ENCODE measurements at regions not wholly inside any gene's neighbourhood (a gene's known extent, or its start where the extent isn't known, plus 50 kb on each side); places are given as distances from the start of the nearest gene placed in this dataset.
A peak's percentile ranks its signal among the peaks of the same experiment; 100 is the strongest.
"Not testable (repeated sequence)": the region's sequence is repeated elsewhere in the genome, so short reads cannot be mapped to it uniquely, and the experiment has no call there.

DNA sequence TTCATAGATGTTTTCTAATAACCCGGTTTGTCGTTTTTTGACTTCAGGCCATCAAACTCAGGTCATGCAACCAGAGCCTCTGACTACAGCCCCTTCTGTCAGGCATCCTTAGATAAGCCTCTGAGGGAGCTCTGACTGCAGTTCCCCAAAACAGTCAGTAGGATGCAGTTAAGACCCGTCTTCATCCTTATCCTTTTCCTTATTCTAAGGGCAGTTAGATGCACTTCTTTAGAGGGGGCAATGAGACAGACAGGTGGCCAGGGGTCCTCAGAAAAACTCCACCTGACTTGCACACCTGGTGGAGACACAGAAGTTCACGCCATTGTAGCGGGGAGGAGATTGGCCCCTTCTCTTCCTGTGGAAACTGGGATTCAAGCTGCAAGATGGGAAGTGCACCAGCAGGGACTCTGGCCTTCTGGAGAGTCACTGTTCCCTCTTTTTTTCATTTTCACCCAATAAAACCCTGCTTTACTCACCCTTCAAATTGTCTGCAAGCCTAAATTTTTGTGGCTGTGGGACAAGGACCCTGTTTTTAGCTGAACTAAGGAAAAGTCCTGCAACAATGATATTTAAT lies 104.8 kb upstream of the TFPI start:
- Histone ChIP-seq H3K9me3 (ENCODE audit: control extremely low read depth in 1 of 5, control insufficient read depth in 4 of 5, insufficient read depth in 2 of 5, low read depth in 1 of 5, low read length in 4 of 5) (no peaks in the 10 kb centered on the region), H3K27ac (ENCODE audit: insufficient read depth in 1 of 2, low read depth in 1 of 2, low read length in 2 of 2, poor library complexity in 1 of 2, severe bottlenecking in 2 of 2) (no peak overlapping the region), H3K27me3 (replicated peaks in 2 of 5; ENCODE audit: control insufficient read depth in 4 of 5, insufficient read depth in 5 of 5, low read length in 4 of 5) (no peaks in the 10 kb centered on the region), H3K4me3 (ENCODE audit: control insufficient read depth in 1 of 7, extremely low read depth in 1 of 7, insufficient read depth in 4 of 7, low read depth in 2 of 7, low read length in 6 of 7) (no peak overlapping the region), H3K36me3 (ENCODE audit: control insufficient read depth in 4 of 4, insufficient read depth in 4 of 4, low read length in 3 of 4) (no peaks in the 10 kb centered on the region), H3K4me1 (ENCODE audit: control extremely low read depth in 1 of 4, control insufficient read depth in 4 of 4, insufficient read depth in 4 of 4, low read length in 3 of 4) (no peaks in the 10 kb centered on the region)
- 51% methylated on average over 5 of the region's 5 CpGs for WGBS (ENCODE audit: insufficient coverage)
- POLR2A ChIA-PET, result no interaction called here
- CTCF ChIA-PET, result interaction anchor here (0.9 kb wide), 1 partner anchor 13 kb away, joined by 4 read pairs; no protein-coding TSS in a partner anchor
- DNase-seq, result peak in 2 of 3 donors; percentile 10 to 18

DNA sequence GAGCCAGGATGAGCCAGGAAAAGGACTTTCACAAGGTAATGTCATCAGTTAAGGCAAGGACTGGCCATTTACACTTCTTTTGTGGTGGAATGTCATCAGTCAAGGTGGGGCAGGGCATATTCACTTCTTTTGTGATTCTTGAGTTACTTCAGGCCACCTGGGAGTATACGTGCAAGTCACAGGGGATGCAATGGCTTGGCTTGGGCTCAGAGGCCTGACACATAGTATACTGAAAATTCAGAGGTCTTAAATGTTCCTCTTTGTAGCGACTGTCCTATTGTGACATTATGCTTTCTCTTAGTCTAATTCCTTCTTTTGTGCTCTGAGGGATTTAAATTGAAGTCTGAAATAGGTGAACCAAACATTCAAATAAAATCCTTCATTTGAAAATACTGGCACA lies 121.8 kb upstream of the TFPI start:
- H3K36me3 ChIP-seq (ENCODE audit: control insufficient read depth in 4 of 4, insufficient read depth in 4 of 4, low read length in 3 of 4); H3K27ac ChIP-seq (ENCODE audit: insufficient read depth in 1 of 2, low read depth in 1 of 2, low read length in 2 of 2, poor library complexity in 1 of 2, severe bottlenecking in 2 of 2); H3K4me1 ChIP-seq (ENCODE audit: control extremely low read depth in 1 of 4, control insufficient read depth in 4 of 4, insufficient read depth in 4 of 4, low read length in 3 of 4); POLR2A ChIA-PET; DNase-seq; CTCF ChIA-PET; H3K27me3 ChIP-seq (replicated peaks in 2 of 5; ENCODE audit: control insufficient read depth in 4 of 5, insufficient read depth in 5 of 5, low read length in 4 of 5); H3K9me3 ChIP-seq (ENCODE audit: control extremely low read depth in 1 of 5, control insufficient read depth in 4 of 5, insufficient read depth in 2 of 5, low read depth in 1 of 5, low read length in 4 of 5); H3K4me3 ChIP-seq (ENCODE audit: control insufficient read depth in 1 of 7, extremely low read depth in 1 of 7, insufficient read depth in 4 of 7, low read depth in 2 of 7, low read length in 6 of 7): not testable (repeated sequence)
- 100% methylated on average over 1 of the region's 2 CpGs for WGBS (ENCODE audit: insufficient coverage)

DNA sequence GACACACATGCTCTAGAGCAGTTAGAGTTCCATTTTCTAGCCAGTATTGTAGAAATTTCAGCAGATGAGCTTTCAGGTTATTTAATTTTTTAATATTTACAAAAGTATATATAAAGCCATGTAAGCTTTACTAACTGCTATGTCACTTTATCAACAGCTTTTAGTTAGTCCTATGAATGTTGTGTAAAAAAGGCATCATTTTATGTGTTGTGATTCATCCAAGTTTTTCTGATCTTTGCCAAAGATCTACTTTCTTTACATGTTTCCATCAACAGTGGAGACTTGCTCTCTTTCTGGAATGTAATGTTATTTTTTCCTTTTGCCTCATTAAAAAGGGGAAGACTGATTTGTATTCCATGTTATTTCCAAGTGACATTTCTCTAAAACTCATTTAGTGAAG lies 125.2 kb upstream of the TFPI start:
- no peak for DNase-seq
- Histone ChIP-seq H3K27me3 (replicated peaks in 2 of 5; ENCODE audit: control insufficient read depth in 4 of 5, insufficient read depth in 5 of 5, low read length in 4 of 5) (peaks cover 0 to 3% (median 0%) of the 10 kb centered on the region in 5 experiments), H3K4me1 (ENCODE audit: control extremely low read depth in 1 of 4, control insufficient read depth in 4 of 4, insufficient read depth in 4 of 4, low read length in 3 of 4) (no peaks in the 10 kb centered on the region), H3K27ac (ENCODE audit: insufficient read depth in 1 of 2, low read depth in 1 of 2, low read length in 2 of 2, poor library complexity in 1 of 2, severe bottlenecking in 2 of 2) (no peak overlapping the region), H3K9me3 (ENCODE audit: control extremely low read depth in 1 of 5, control insufficient read depth in 4 of 5, insufficient read depth in 2 of 5, low read depth in 1 of 5, low read length in 4 of 5) (no peaks in the 10 kb centered on the region), H3K4me3 (ENCODE audit: control insufficient read depth in 1 of 7, extremely low read depth in 1 of 7, insufficient read depth in 4 of 7, low read depth in 2 of 7, low read length in 6 of 7) (no peak overlapping the region), H3K36me3 (ENCODE audit: control insufficient read depth in 4 of 4, insufficient read depth in 4 of 4, low read length in 3 of 4) (no peaks in the 10 kb centered on the region)
- ChIA-PET CTCF (no interaction called here), POLR2A (no interaction called here)

DNA sequence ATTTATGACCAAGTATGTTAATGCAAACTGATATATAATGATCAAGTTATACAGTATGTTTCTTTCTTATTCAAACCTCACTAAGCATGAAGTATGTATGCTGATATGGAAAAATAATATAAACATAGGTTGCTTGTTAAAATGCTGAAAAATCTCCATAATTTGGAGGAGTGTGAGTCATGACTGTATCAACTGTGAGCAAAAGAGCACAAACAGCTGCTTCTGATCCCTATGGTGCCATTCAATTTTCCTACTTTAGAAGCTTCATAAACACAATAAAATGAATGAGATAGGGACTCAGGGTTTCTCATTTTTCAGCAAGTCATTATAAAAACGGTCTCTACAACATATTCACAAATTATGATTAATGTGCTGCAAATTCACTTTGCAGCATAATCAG lies 129.9 kb upstream of the TFPI start:
- no peaks in the 10 kb centered on the region for H3K9me3 ChIP-seq (ENCODE audit: control extremely low read depth in 1 of 5, control insufficient read depth in 4 of 5, insufficient read depth in 2 of 5, low read depth in 1 of 5, low read length in 4 of 5)
- H3K4me1 ChIP-seq (ENCODE audit: control extremely low read depth in 1 of 4, control insufficient read depth in 4 of 4, insufficient read depth in 4 of 4, low read length in 3 of 4), result no peaks in the 10 kb centered on the region
- H3K27ac ChIP-seq (ENCODE audit: insufficient read depth in 1 of 2, low read depth in 1 of 2, low read length in 2 of 2, poor library complexity in 1 of 2, severe bottlenecking in 2 of 2), result no peak overlapping the region
- no peaks in the 10 kb centered on the region for H3K36me3 ChIP-seq (ENCODE audit: control insufficient read depth in 4 of 4, insufficient read depth in 4 of 4, low read length in 3 of 4)
- WGBS (ENCODE audit: insufficient coverage), result no CpG with 5 or more reads among the region's 1 CpG
- ChIA-PET CTCF (no interaction called here), POLR2A (no interaction called here)
- no peak for DNase-seq
- no peak overlapping the region for H3K4me3 ChIP-seq (ENCODE audit: control insufficient read depth in 1 of 7, extremely low read depth in 1 of 7, insufficient read depth in 4 of 7, low read depth in 2 of 7, low read length in 6 of 7)
- H3K27me3 ChIP-seq (replicated peaks in 2 of 5; ENCODE audit: control insufficient read depth in 4 of 5, insufficient read depth in 5 of 5, low read length in 4 of 5), result peaks cover 0 to 3% (median 0%) of the 10 kb centered on the region in 5 experiments

DNA sequence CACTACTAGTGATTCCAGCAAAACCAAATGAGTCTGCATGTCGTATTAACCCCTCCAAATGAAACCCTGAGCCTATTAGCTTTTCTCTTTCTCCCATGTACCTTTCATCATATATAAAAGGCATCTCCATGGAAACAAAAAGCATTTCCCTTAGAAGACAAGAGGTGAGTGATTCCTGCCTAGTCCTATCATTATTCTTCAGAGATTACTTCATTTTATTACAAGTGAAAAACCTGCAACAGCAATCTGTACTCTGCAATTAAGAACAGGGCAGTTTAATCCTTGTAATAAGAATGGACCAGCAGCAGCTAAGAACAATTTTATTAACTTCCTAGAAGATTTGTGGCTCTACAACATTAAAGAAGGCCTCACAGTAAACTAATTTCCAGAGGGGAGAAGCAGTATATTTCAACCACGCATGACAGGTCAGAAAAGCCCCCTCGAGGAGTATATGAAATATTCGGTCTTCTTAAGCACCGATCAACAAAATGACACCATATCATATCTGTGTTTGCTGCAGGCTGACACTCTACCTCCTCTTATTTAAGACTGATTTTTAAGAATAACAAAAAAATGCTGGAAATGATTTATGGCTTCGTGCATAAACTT lies 132.3 kb upstream of the TFPI start:
- WGBS (ENCODE audit: insufficient coverage), result 92% methylated on average over 5 of the region's 6 CpGs
- POLR2A ChIA-PET, result no interaction called here
- H3K27ac ChIP-seq (ENCODE audit: insufficient read depth in 1 of 2, low read depth in 1 of 2, low read length in 2 of 2, poor library complexity in 1 of 2, severe bottlenecking in 2 of 2), result no peak overlapping the region

DNA sequence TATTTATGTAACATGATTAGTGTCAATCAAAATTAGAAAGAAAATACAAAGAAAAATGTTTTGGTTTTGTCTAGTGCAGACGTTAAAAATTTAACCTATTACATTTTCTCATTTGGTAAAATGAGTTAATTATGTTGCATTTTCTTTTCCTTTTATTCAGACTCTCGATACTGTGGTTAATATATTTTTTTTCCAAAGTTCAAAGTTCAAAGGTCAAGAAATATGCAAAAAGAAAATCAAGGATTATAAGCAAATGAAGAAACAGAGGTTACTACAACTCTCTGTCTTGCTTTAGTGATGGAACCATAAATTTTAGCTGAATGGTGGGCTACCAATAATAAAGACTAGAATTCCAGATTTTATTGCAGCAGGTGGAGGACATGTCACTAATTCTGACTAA lies 133.3 kb upstream of the TFPI start:
- POLR2A ChIA-PET, result no interaction called here
- Histone ChIP-seq H3K9me3 (ENCODE audit: control extremely low read depth in 1 of 5, control insufficient read depth in 4 of 5, insufficient read depth in 2 of 5, low read depth in 1 of 5, low read length in 4 of 5) (no peaks in the 10 kb centered on the region), H3K27me3 (replicated peaks in 2 of 5; ENCODE audit: control insufficient read depth in 4 of 5, insufficient read depth in 5 of 5, low read length in 4 of 5) (no peaks in the 10 kb centered on the region), H3K4me1 (ENCODE audit: control extremely low read depth in 1 of 4, control insufficient read depth in 4 of 4, insufficient read depth in 4 of 4, low read length in 3 of 4) (no peaks in the 10 kb centered on the region), H3K4me3 (ENCODE audit: control insufficient read depth in 1 of 7, extremely low read depth in 1 of 7, insufficient read depth in 4 of 7, low read depth in 2 of 7, low read length in 6 of 7) (no peak overlapping the region), H3K27ac (ENCODE audit: insufficient read depth in 1 of 2, low read depth in 1 of 2, low read length in 2 of 2, poor library complexity in 1 of 2, severe bottlenecking in 2 of 2) (no peak overlapping the region), H3K36me3 (ENCODE audit: control insufficient read depth in 4 of 4, insufficient read depth in 4 of 4, low read length in 3 of 4) (no peaks in the 10 kb centered on the region)
- CTCF ChIA-PET, result no interaction called here
- no CpG with 5 or more reads among the region's 2 CpGs for WGBS (ENCODE audit: insufficient coverage)
- DNase-seq, result no peak

More for the DNA sequence above, 132.3 kb upstream of the TFPI start:
- Histone ChIP-seq H3K4me3 (ENCODE audit: control insufficient read depth in 1 of 7, extremely low read depth in 1 of 7, insufficient read depth in 4 of 7, low read depth in 2 of 7, low read length in 6 of 7) (no peak overlapping the region), H3K27me3 (replicated peaks in 2 of 5; ENCODE audit: control insufficient read depth in 4 of 5, insufficient read depth in 5 of 5, low read length in 4 of 5) (peaks cover 0 to 3% (median 0%) of the 10 kb centered on the region in 5 experiments), H3K36me3 (ENCODE audit: control insufficient read depth in 4 of 4, insufficient read depth in 4 of 4, low read length in 3 of 4) (no peaks in the 10 kb centered on the region), H3K9me3 (ENCODE audit: control extremely low read depth in 1 of 5, control insufficient read depth in 4 of 5, insufficient read depth in 2 of 5, low read depth in 1 of 5, low read length in 4 of 5) (no peaks in the 10 kb centered on the region), H3K4me1 (ENCODE audit: control extremely low read depth in 1 of 4, control insufficient read depth in 4 of 4, insufficient read depth in 4 of 4, low read length in 3 of 4) (no peaks in the 10 kb centered on the region)
- CTCF ChIA-PET, result no interaction called here
- no peak for DNase-seq

DNA sequence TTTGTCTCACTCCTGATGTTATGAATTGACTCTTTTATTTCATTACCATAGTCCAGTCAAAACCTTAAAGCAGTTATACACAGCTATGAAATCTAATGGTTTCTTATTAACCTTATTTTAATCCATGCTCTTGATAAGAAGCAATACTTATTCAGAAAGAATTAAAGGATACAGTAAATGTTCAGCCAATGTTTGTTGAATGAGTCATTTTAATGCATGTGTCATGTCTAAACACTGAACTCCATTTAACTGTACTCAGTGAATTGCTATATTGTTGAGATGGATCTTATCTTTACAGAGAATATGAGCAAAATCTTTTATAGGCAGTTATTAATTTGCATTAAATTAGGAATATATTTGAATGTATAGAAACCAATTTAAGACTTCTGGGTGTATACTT lies 135.1 kb upstream of the TFPI start:
- no peak for DNase-seq
- H3K4me3 ChIP-seq (ENCODE audit: control insufficient read depth in 1 of 7, extremely low read depth in 1 of 7, insufficient read depth in 4 of 7, low read depth in 2 of 7, low read length in 6 of 7), result no peak overlapping the region
- POLR2A ChIA-PET, result no interaction called here
- H3K27ac ChIP-seq (ENCODE audit: insufficient read depth in 1 of 2, low read depth in 1 of 2, low read length in 2 of 2, poor library complexity in 1 of 2, severe bottlenecking in 2 of 2), result no peak overlapping the region
- no peaks in the 10 kb centered on the region for H3K36me3 ChIP-seq (ENCODE audit: control insufficient read depth in 4 of 4, insufficient read depth in 4 of 4, low read length in 3 of 4)
- H3K4me1 ChIP-seq (ENCODE audit: control extremely low read depth in 1 of 4, control insufficient read depth in 4 of 4, insufficient read depth in 4 of 4, low read length in 3 of 4), result no peaks in the 10 kb centered on the region
- CTCF ChIA-PET, result interaction anchor here (1.4 kb wide), 1 partner anchor 34 kb away, joined by 3 read pairs; no protein-coding TSS in a partner anchor
- no peaks in the 10 kb centered on the region for H3K9me3 ChIP-seq (ENCODE audit: control extremely low read depth in 1 of 5, control insufficient read depth in 4 of 5, insufficient read depth in 2 of 5, low read depth in 1 of 5, low read length in 4 of 5)
- H3K27me3 ChIP-seq (replicated peaks in 2 of 5; ENCODE audit: control insufficient read depth in 4 of 5, insufficient read depth in 5 of 5, low read length in 4 of 5), result no peaks in the 10 kb centered on the region
